CD14-positive monocyte (primary cell): ENCODE measurements at regions not wholly inside any gene's neighbourhood (a gene's known extent, or its start where the extent isn't known, plus 50 kb on each side); places are given as distances from the start of the nearest gene placed in this dataset.

Experiments
- DNase-seq, 3 donors: peaks; one replicate each; pipeline ENCODE4 v3.0.0-alpha.2; 2011 to 2022
- H2AFZ ChIP-seq: 2 replicates; pipeline ENCODE4 v1.6.0; 2012; ENCODE audit warnings: mild to moderate bottlenecking, low read depth, low read length, inconsistent platforms; ENCODE audit not compliant: insufficient read depth, poor library complexity, severe bottlenecking
- H3K27ac ChIP-seq, 2 donors: 1 replicate in 1 of 2; 2 replicates in 1 of 2; pipeline ENCODE4 v1.5.1; 2012 to 2013; ENCODE audit warnings: low read length in 2 of 2, control low read depth in 1 of 2, inconsistent platforms in 1 of 2, low read depth in 1 of 2, mild to moderate bottlenecking in 1 of 2
- H3K27me3 ChIP-seq, 2 donors: one replicate each; pipeline versions ENCODE4 v1.6.0 to v1.6.1; 2011 to 2013; ENCODE audit warnings: low read length in 2 of 2; ENCODE audit not compliant: control insufficient read depth in 2 of 2, insufficient read depth in 2 of 2
- H3K36me3 ChIP-seq, 2 donors: replicated peaks in 1 of 2; 1 replicate in 1 of 2; 2 replicates in 1 of 2; pipeline versions ENCODE4 v1.5.1 to v1.6.1; 2012 to 2013; ENCODE audit warnings: low read length in 2 of 2, control low read depth in 1 of 2, inconsistent platforms in 1 of 2, mild to moderate bottlenecking in 1 of 2; ENCODE audit not compliant: insufficient read depth in 2 of 2, control insufficient read depth in 1 of 2
- H3K4me1 ChIP-seq, 2 donors: 1 replicate in 1 of 2; 2 replicates in 1 of 2; pipeline versions ENCODE4 v1.5.1 to v1.6.1; 2012 to 2013; ENCODE audit warnings: low read length in 2 of 2, control low read depth in 1 of 2, inconsistent platforms in 1 of 2, mild to moderate bottlenecking in 1 of 2, moderate library complexity in 1 of 2; ENCODE audit not compliant: insufficient read depth in 2 of 2, control insufficient read depth in 1 of 2
- H3K4me2 ChIP-seq: replicated peaks from 2 replicates; pipeline ENCODE3; 2012; ENCODE audit warnings: low read length, moderate library complexity, mild to moderate bottlenecking; ENCODE audit not compliant: poor library complexity, severe bottlenecking; ENCODE audit errors: extremely low read depth
- H3K4me3 ChIP-seq, 3 experiments: fragments of 200-600 bp in 1 of 3; sonication (generic) in 1 of 3; replicated peaks in 1 of 3; 1 replicate in 2 of 3; 2 replicates in 1 of 3; pipeline ENCODE4 v1.5.1; 2011 to 2013; ENCODE audit warnings: low read length in 3 of 3, mild to moderate bottlenecking in 3 of 3, control low read depth in 2 of 3, low read depth in 2 of 3, inconsistent platforms in 1 of 3, moderate library complexity in 1 of 3
- H3K79me2 ChIP-seq: 2 replicates; pipeline ENCODE4 v1.6.0; 2012; ENCODE audit warnings: mild to moderate bottlenecking, control low read depth, inconsistent platforms, low read length, moderate library complexity; ENCODE audit not compliant: insufficient read depth
- H3K9ac ChIP-seq: 2 replicates; pipeline ENCODE4 v1.6.0; 2017; ENCODE audit warnings: low read length, mild to moderate bottlenecking; ENCODE audit not compliant: insufficient read depth, poor library complexity, severe bottlenecking
- H3K9me3 ChIP-seq, 2 donors: replicated peaks in 1 of 2; 1 replicate in 1 of 2; 2 replicates in 1 of 2; pipeline versions ENCODE4 v1.5.1 to v1.6.1; 2012 to 2013; ENCODE audit warnings: low read length in 2 of 2, control low read depth in 1 of 2; ENCODE audit not compliant: control insufficient read depth in 1 of 2, insufficient read depth in 1 of 2
- H4K20me1 ChIP-seq: 2 replicates; pipeline ENCODE4 v1.6.0; 2012; ENCODE audit warnings: mild to moderate bottlenecking, low read length, control low read depth, moderate library complexity; ENCODE audit not compliant: insufficient read depth
- H3K27ac Mint-ChIP-seq, 7 donors: one replicate each; pipeline ENCODE4 v1.8.0; 2020; ENCODE audit warnings: mild to moderate bottlenecking in 7 of 7, mixed read lengths in 7 of 7, moderate library complexity in 6 of 7, inconsistent platforms in 2 of 7
- H3K27me3 Mint-ChIP-seq, 3 donors: one replicate each; pipeline ENCODE4 v1.8.0; 2021 to 2022; ENCODE audit warnings: low read depth in 3 of 3, mild to moderate bottlenecking in 3 of 3, mixed read lengths in 3 of 3, moderate library complexity in 3 of 3, inconsistent platforms in 1 of 3
- H3K36me3 Mint-ChIP-seq, 2 donors: one replicate each; pipeline ENCODE4 v1.8.0; 2020; ENCODE audit warnings: mixed read lengths in 2 of 2, inconsistent platforms in 1 of 2, mild to moderate bottlenecking in 1 of 2
- H3K4me1 Mint-ChIP-seq: one replicate; pipeline ENCODE4 v1.8.0; 2020; ENCODE audit warnings: mild to moderate bottlenecking, mixed read lengths
- H3K4me3 Mint-ChIP-seq, 2 donors: one replicate each; pipeline ENCODE4 v1.8.0; 2020; ENCODE audit warnings: mild to moderate bottlenecking in 2 of 2, mixed read lengths in 2 of 2, moderate library complexity in 1 of 2
- H3K9me3 Mint-ChIP-seq, 7 donors: one replicate each; pipeline ENCODE4 v1.8.0; 2020 to 2022; ENCODE audit warnings: mixed read lengths in 7 of 7, mild to moderate bottlenecking in 6 of 7, moderate library complexity in 6 of 7, inconsistent platforms in 2 of 7
- CTCF ChIP-seq: fragments of 200-600 bp; IDR thresholded peaks from one replicate; pipeline ENCODE4 v1.8.0; 2022; ENCODE audit warnings: antibody characterized with exemption, mild to moderate bottlenecking
- WGBS: methylation state at CpG from one replicate; pipeline ENCODE4 v1.1.5; 2013; ENCODE audit warnings: missing lambda C conversion rate; ENCODE audit not compliant: insufficient coverage; 5-methylcytosine and 5-hydroxymethylcytosine counted together
- intact Hi-C, 2 donors: fragments of 100-400 bp; cut with micrococcal nuclease; formaldehyde crosslinking; loops; one replicate each; pipeline versions ENCODE4 v1.15.0 to v1.15.1; 2023

GRCh38 chr6:21952367-21952766, 344.5 kb downstream of the PRL start:
- intact Hi-C loops, result no loop called here
- Mint-ChIP-seq H3K27me3 (no peaks in the 10 kb centered on the region), H3K36me3 (no peaks in the 10 kb centered on the region), H3K27ac (no peak overlapping the region), H3K4me3 (no peak overlapping the region), H3K4me1 (peaks cover 17% of the 10 kb centered on the region), H3K9me3 (no peaks in the 10 kb centered on the region)
- Histone ChIP-seq H3K4me2 (no peak overlapping the region), H4K20me1 (no peaks in the 10 kb centered on the region), H3K36me3 (no peaks in the 10 kb centered on the region), H3K27ac (no peak overlapping the region), H3K79me2 (no peaks in the 10 kb centered on the region), H3K27me3 (no peaks in the 10 kb centered on the region), H2AFZ (no peak overlapping the region), H3K4me1 (peaks cover 0 to 6% of the 10 kb centered on the region in 2 donors), H3K4me3 (no peak overlapping the region), H3K9me3 (no peaks in the 10 kb centered on the region), H3K9ac (no peak overlapping the region)
- WGBS, result 97% methylated on average over 7 of the region's 7 CpGs
- TF ChIP-seq CTCF, result no peak
- no peak for DNase-seq

GRCh38 chr6:21953831-21954801, 342.7 kb downstream of the PRL start:
- Histone ChIP-seq H3K4me1 (no peaks in the 10 kb centered on the region), H3K27ac (no peak overlapping the region), H4K20me1 (no peaks in the 10 kb centered on the region), H3K9me3 (no peaks in the 10 kb centered on the region), H2AFZ (no peak overlapping the region), H3K9ac (no peak overlapping the region), H3K4me3 (no peak overlapping the region), H3K79me2 (no peaks in the 10 kb centered on the region), H3K4me2 (no peak overlapping the region), H3K27me3 (no peaks in the 10 kb centered on the region), H3K36me3 (no peaks in the 10 kb centered on the region)
- DNase-seq, result peak in 1 of 3 donors; percentile 14
- Mint-ChIP-seq H3K4me3 (no peak overlapping the region), H3K27me3 (peaks cover 0 to 2% (median 0%) of the 10 kb centered on the region in 3 donors), H3K36me3 (no peaks in the 10 kb centered on the region), H3K9me3 (no peaks in the 10 kb centered on the region), H3K4me1 (peaks cover 11% of the 10 kb centered on the region), H3K27ac (peak overlapping the region in 1 of 7 donors; percentile 53)
- no peak for TF ChIP-seq CTCF
- intact Hi-C loops, result no loop called here
- WGBS, result 92% methylated on average over 5 of the region's 10 CpGs
